Activated CD4-positive, alpha-beta T cell treated with anti-CD3 and anti-CD28 coated beads for 48 hours (primary cell): ENCODE measurements at regions not wholly inside any gene's neighbourhood (a gene's known extent, or its start where the extent isn't known, plus 50 kb on each side); places are given as distances from the start of the nearest gene placed in this dataset.

Source experiments
- DNase-seq: peaks from one replicate; pipeline ENCODE4 v3.0.0-alpha.2; 2020

- DNase-seq, result no peak
These were observed 67.7 kb upstream of the HIF1A start for GRCh38 chr14:61627612-61628011.

GRCh38 chr14:61628016-61628725 lies 67.1 kb upstream of the HIF1A start:
- DNase-seq, result no peak

GRCh38 chr14:61630399-61631044 lies 64.8 kb upstream of the HIF1A start:
- no peak for DNase-seq

DNA sequence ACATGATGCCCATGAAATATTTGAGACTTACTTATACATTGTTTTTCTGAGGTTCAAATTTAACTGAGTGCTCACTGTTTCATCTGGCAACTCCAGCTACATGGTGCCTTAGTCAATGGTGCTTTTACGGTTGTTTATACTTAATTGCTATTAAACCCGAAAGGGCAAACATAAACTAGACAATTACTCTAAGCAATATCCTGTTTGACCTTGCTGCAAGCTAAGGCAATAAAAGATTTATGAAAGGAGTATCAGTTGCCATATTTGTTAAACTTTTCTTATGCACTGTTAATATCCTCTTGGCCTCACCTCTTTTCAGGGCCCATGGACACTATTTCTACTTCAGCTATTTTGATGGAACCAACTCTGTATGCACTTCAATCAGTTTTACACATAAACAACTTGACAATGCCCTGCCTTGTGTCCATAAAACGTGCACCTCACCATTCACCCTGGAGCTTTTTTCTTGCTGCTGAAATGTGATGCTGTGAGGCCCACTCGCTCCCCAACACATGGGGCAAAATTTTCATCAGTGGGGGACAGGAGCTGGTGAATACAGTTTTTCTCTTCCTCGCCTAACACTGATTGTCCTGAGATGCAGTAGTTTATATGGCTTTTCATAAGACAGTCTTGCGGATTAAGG lies 64.1 kb upstream of the HIF1A start:
- DNase-seq, result no peak

DNA sequence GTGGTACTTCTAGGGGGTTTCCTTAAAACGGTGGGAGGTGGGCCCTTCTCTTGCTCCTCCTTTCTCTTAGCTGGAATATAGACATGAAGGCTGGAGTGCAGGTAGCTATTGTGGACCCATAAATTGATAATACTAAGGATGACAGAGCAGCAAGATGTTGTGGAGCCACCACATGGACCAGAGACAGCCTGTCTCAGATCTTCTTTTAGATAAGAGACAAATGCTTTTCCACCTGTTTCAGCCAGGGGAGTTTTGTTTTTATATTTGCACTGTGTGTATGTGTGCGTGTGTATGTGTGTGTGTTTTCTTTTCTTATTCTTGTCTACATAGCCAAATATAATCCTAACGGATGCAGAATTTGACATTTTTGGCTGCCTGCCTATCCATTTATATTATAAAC lies 62.9 kb upstream of the HIF1A start:
- no peak for DNase-seq

GRCh38 chr14:61632807-61633206 lies 62.5 kb upstream of the HIF1A start:
- no peak for DNase-seq

GRCh38 chr14:61636291-61636690 lies 59.0 kb upstream of the HIF1A start:
- no peak for DNase-seq

DNA sequence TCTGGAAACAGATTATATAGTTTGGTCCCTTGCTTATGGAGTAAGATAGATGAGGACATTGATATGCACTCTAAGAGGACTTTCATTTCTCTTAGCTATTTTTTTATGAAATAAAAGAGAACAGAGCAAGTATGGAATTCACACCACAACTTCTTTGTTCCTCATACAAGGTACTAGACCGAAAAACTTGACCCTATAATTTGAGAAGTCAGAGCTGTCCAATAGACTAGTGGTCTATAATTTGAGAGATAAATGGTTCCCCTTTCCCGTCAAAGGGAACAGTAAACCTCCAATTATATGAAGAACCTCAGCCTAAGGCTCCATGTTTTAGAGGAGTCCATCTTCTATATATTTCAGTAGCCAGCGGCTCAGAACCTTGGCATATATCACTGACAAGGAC lies 58.5 kb upstream of the HIF1A start:
- no peak for DNase-seq

DNA sequence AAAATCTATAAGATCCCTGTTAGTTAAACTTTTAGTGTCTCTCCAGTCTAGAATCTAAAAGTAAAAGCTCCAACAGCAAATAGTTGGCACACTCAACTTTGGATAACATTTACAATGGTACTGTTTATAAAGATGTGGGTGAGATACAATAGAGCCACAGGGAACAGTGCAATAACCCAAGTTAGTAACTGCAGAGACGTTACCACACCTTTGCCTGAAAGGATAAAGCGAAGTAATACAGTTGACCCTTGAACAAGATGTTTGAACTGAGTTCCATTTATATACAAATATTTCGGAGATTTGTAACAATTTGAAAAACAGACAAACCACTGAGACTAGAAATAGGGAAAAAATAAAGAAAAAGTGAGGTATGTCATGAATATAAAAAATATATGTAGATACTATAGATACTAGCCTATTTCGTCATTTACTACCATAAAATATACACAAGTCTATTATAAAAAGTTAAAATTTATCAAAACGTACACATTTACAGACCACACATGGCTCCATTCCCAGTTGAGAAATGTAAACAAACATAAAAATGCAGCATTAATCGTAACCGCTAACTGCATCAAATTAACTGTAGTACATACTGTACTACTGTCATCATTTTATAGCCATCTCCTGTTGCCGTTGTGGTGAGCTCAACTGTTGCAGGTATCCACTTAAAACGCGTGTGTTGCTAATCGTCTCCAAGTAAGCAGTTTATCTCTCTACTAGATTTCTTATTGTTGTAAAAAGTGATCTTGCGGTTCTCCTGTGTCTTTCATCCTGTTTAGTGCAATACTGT lies 56.5 kb upstream of the HIF1A start:
- no peak for DNase-seq

GRCh38 chr14:61640158-61641136 lies 54.9 kb upstream of the HIF1A start:
- no peak for DNase-seq

GRCh38 chr14:61641914-61642613 lies 53.2 kb upstream of the HIF1A start:
- no peak for DNase-seq

GRCh38 chr14:61642614-61642982 lies 52.7 kb upstream of the HIF1A start:
- no peak for DNase-seq

- DNase-seq, result no peak
These were observed 51.8 kb upstream of the HIF1A start for GRCh38 chr14:61643555-61643954.

GRCh38 chr14:61644175-61644574 lies 51.1 kb upstream of the HIF1A start:
- DNase-seq, result no peak

GRCh38 chr14:61644834-61645233 lies 50.5 kb upstream of the HIF1A start:
- no peak for DNase-seq

GRCh38 chr14:61645247-61645646 lies 50.1 kb upstream of the HIF1A start:
- no peak for DNase-seq
